GM12864 (cell line): ENCODE measurements at regions not wholly inside any gene's neighbourhood (a gene's known extent, or its start where the extent isn't known, plus 50 kb on each side); places are given as distances from the start of the nearest gene placed in this dataset.

Experiments
- DNase-seq: peaks from one replicate; pipeline ENCODE4 v3.0.0-alpha.2; 2011; ENCODE audit warnings: low read depth
- H3K4me3 ChIP-seq: 2 replicates; pipeline ENCODE4 v1.5.1; 2011; ENCODE audit warnings: mild to moderate bottlenecking, low read depth, low read length, control low read depth
- TF ChIP-seq, protein P1 (sequence below): IDR thresholded peaks from 2 replicates; pipeline ENCODE4 v1.5.1; 2011; ENCODE audit warnings: low read depth, mild to moderate bottlenecking, moderate library complexity, low read length, control low read depth, inconsistent platforms; ENCODE audit errors: missing control alignments

DNA sequence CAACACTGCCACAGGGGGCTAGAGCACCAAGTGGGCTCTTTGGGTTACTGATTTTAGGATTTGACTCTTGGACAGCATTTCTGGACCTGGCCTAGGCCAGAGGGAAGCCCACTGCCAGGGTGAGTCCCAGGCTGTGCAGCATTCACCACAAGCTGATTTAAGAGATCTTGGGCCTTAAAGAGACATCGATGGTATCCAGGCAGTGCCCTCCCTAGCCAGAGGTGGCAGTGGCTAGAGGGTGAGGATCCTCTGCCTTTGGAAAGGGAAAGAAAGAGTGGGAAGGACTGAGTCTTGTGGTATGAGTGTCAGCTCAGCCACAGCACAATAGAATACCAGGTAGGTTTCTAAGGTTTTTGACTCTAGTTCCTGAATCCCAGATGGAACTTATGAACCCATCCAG lies 613.9 kb downstream of the FAT4 start:
- TF ChIP-seq, protein P1, sequence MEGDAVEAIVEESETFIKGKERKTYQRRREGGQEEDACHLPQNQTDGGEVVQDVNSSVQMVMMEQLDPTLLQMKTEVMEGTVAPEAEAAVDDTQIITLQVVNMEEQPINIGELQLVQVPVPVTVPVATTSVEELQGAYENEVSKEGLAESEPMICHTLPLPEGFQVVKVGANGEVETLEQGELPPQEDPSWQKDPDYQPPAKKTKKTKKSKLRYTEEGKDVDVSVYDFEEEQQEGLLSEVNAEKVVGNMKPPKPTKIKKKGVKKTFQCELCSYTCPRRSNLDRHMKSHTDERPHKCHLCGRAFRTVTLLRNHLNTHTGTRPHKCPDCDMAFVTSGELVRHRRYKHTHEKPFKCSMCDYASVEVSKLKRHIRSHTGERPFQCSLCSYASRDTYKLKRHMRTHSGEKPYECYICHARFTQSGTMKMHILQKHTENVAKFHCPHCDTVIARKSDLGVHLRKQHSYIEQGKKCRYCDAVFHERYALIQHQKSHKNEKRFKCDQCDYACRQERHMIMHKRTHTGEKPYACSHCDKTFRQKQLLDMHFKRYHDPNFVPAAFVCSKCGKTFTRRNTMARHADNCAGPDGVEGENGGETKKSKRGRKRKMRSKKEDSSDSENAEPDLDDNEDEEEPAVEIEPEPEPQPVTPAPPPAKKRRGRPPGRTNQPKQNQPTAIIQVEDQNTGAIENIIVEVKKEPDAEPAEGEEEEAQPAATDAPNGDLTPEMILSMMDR: no peak
- no peak for DNase-seq
- no peak overlapping the region for H3K4me3 ChIP-seq

DNA sequence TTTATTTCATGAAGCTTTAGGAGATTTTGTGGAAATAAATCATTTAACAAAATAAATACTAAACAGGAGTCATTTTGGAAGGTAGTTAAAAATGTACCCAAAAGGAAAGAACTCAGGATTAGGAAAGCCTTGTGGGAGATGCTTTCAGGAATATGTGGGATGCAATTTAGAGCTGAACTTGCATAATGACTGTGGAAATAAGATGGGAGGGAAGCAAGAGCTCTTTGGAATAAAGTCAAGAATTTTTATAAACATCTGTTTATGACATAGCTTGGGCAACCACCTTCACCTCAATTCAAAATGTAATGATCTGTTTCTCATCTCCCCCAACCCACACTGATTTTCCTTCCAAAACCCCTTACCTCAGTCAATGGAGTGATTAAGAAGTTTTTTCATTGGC lies 623.8 kb downstream of the FAT4 start:
- TF ChIP-seq, protein P1: no peak
- DNase-seq: no peak
- no peak overlapping the region for H3K4me3 ChIP-seq

DNA sequence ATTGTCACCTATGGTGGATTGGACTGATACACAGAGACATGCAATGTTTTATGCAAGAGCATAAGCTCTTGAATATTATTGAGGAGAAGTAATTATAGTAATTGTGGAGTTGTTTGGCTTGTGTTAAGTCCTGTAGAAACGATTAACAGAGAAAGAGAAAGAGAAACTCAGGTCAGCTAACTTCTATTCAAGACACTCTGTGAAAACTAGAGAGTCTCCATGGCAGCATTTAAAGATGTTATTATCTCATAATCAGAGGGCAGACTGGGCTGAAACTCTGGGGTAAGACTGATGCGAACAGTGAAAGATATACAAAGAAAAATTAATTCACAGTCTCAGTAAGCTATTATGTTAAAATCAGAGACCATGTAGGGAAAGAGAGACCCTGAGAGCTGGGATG lies 625.7 kb downstream of the FAT4 start:
- DNase-seq: no peak
- no peak overlapping the region for H3K4me3 ChIP-seq
- TF ChIP-seq, protein P1: no peak

DNA sequence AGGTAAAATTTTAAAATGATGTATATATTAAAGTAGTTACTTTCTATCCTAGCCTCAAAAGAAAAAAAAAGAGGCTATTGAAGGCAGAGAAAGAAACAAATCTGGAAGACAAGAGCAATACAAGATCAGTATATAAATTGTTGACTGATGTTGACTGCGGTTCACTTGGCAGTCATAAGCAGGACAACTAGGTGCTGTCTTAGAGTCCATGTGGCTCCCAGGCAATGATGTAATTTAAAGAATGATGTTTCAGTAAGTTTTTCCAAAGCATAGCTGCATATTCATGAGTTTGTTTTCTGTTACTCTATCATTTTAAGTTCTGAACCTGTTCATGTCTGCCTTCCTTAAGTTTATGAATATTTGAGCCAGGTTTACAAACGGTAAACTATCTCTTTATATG lies 630.2 kb downstream of the FAT4 start:
- H3K4me3 ChIP-seq: no peak overlapping the region
- TF ChIP-seq, protein P1: no peak
- DNase-seq: no peak

DNA sequence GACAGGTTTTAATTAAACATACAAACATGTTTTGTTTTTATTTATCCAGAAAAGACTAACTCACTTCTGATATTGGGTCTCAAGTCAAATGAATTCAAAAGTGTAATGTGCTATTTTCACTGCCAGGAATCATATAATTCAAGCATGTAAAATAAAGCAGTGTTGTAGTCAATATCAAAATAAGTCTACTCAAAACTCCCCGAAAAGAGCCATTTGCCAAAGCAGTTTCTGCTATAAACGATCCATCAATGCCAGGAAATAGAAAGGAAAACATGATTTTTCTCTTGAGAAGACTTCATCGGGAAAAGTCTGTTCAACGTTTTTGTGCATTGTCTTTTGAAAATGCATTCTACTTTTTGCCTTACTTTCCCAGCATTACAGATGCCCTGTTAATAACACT lies 633.3 kb downstream of the FAT4 start:
- DNase-seq: no peak
- H3K4me3 ChIP-seq: no peak overlapping the region
- TF ChIP-seq, protein P1: no peak

DNA sequence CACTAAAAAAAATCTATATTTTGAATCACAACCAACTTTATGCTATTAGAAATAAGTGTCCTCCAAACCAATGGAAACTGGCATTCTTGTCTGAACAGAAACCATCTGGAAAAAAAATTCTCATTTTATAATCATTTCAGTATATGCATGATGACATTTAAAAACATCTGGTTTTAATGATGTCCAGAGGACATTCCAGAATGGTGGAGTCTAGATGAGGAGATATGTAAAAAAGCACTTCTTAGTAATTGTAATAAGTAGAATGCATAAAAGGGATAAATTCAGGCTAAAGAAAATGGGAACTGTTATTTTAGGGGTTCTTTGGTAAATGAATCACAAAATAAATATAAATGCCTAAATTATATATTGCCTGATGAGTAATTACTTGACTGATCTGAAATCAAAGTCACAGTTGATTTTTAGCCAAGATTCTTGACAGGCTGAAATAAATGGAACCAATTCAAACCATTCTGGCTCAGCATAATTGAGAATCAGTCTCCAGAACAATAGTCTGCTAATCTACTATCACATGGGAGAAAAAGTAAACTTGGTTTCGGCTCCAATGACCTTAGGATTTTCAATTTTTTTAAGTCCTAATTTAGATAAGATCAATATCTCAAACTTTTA lies 636.6 kb downstream of the FAT4 start:
- H3K4me3 ChIP-seq: no peak overlapping the region
- no peak for DNase-seq
- TF ChIP-seq, protein P1: no peak

DNA sequence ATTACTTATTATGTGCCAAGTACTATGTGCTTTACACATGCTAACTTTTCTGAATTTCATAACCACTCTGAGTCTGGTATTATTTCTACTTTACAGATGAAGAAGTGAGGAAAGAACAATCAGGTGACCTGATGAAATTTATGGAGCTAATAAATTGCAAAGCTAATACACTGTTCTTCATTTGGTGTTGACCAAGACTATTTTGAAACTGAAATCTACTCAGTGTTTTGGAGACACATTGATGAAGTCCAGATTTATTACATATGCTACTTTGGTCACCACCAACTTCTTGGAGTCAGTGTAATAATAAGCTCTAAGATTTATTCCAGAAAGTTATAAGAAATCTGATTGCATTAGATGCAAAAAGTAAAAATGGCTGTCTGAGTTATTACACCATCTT lies 637.9 kb downstream of the FAT4 start:
- H3K4me3 ChIP-seq: no peak overlapping the region
- DNase-seq: no peak
- TF ChIP-seq, protein P1: no peak
